NT2/D1 (cell line): ENCODE measurements at regions not wholly inside any gene's neighbourhood (a gene's known extent, or its start where the extent isn't known, plus 50 kb on each side); places are given as distances from the start of the nearest gene placed in this dataset.

ENCODE experiments used
- DNase-seq: peaks from one replicate; pipeline ENCODE4 v3.0.0-alpha.2; 2011; ENCODE audit warnings: low read depth, low spot score
- H3K27me3 ChIP-seq: 2 replicates; pipeline ENCODE4 v1.6.0; 2011; ENCODE audit warnings: mild to moderate bottlenecking; ENCODE audit not compliant: insufficient read length, insufficient read depth
- H3K36me3 ChIP-seq: 2 replicates; pipeline ENCODE4 v1.6.1; 2011; ENCODE audit warnings: mild to moderate bottlenecking, low read length, mixed read lengths; ENCODE audit not compliant: insufficient read depth, insufficient read length
- H3K4me1 ChIP-seq: 2 replicates; pipeline ENCODE4 v1.5.1; 2011; ENCODE audit not compliant: insufficient read depth, insufficient read length
- H3K4me3 ChIP-seq: 2 replicates; pipeline ENCODE4 v1.5.1; 2011; ENCODE audit warnings: low read depth; ENCODE audit not compliant: insufficient read length
- H3K9ac ChIP-seq: 2 replicates; pipeline ENCODE4 v1.6.0; 2011; ENCODE audit warnings: low read depth; ENCODE audit not compliant: insufficient read length
- H3K9me3 ChIP-seq: 2 replicates; pipeline ENCODE4 v1.5.1; 2011; ENCODE audit warnings: mild to moderate bottlenecking, low read length; ENCODE audit not compliant: insufficient read depth
- SUZ12 ChIP-seq: IDR thresholded peaks from 2 replicates; pipeline ENCODE4 v1.6.1; 2011; ENCODE audit not compliant: insufficient read length, insufficient read depth; ENCODE audit errors: extremely low read depth
- YY1 ChIP-seq: IDR thresholded peaks from 2 replicates; pipeline ENCODE4 v1.6.1; 2011; ENCODE audit not compliant: insufficient read length, insufficient read depth
- ZNF274 ChIP-seq: IDR thresholded peaks from 2 replicates; pipeline ENCODE4 v1.6.1; 2011; ENCODE audit warnings: mild to moderate bottlenecking, low read depth, low read length

DNA sequence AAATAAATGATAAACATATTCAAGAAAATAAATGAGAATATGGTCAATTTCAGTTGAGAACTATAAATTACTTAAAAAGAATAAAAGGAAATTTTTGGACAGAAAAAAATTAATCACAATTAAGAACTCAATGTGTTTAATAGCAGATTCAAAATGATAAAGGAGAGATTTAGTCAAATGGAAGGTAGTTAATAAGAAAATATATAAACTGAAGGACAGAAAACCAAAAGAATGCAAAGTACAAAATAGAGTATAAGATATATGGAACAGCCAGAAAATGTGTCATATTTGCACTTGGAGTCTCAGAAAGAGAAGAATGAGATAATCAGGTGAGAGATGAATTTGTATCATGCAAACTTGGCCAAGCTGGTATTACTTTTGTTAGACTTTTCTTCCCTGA, 201.8 kb upstream of the ARID1B start:
- Histone ChIP-seq H3K4me3 (no peak overlapping the region), H3K4me1 (no peaks in the 10 kb centered on the region), H3K9ac (no peak overlapping the region), H3K27me3 (no peaks in the 10 kb centered on the region), H3K9me3 (peaks cover 15% of the 10 kb centered on the region; the same call in 1 of the 2 replicates), H3K36me3 (no peaks in the 10 kb centered on the region)
- TF ChIP-seq ZNF274 (no peak), YY1 (no peak), SUZ12 (no peak)
- DNase-seq, result no peak

DNA sequence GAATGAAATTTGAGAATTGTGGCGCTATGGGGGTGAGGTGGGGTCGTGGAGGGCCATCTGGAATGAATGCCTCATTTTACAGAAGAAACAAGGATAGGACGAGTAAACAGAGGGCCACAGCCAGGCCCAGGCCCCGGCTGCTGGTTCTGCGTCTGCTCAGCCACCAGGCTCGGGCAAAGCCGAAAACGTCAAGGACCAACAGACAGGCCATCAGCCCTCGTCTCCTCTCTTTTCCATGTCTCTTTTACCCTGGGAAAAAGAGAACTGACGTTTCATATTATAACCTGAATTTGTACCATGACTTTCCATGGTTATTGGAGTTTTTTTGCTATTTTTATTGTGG, 212.4 kb upstream of the ARID1B start:
- Histone ChIP-seq H3K4me1 (no peaks in the 10 kb centered on the region), H3K9ac (no peak overlapping the region), H3K9me3 (no peaks in the 10 kb centered on the region; the same call in none of the 2 replicates), H3K27me3 (no peaks in the 10 kb centered on the region), H3K4me3 (no peak overlapping the region), H3K36me3 (no peaks in the 10 kb centered on the region)
- no peak for DNase-seq
- TF ChIP-seq ZNF274 (no peak), YY1 (no peak)

DNA sequence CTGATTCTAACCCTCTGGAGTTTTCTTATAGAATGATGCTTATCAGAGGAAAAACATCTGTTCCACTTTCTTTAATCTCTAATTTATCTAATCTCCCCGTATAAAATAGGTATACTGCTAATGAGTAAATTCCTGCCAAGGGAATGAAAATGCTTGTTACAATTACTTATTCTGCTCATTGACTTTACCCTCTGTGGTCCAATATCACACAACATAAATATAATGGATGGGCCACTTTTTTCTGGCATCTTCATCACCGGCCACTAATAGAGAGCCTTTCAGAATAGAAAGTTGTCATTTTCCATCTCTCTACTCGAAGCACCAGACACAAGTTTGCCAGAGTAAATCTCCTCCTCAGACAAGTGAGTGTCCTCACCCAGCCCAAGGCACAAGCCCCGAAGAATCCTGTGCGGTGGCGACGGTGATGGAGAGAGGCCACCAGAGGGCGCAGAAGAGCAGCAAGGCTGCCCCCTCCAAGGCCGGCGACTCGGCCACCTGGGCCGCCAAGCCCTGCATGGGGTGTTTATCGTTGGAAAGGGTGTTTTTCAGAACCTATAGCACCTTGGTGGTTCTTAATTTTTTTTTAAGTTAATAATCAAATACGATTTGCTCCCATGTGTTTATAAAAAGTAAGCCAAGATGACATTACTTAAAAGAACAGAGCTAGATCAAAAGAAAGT, 212.9 kb upstream of the ARID1B start:
- TF ChIP-seq SUZ12, result no peak
- TF ChIP-seq YY1, result no peak
- no peak overlapping the region for H3K9ac ChIP-seq
- no peak overlapping the region for H3K4me3 ChIP-seq
- no peaks in the 10 kb centered on the region for H3K4me1 ChIP-seq
- no peaks in the 10 kb centered on the region for H3K27me3 ChIP-seq
- no peaks in the 10 kb centered on the region for H3K36me3 ChIP-seq
- peak; percentile 49 for DNase-seq
- no peaks in the 10 kb centered on the region; the same call in none of the 2 replicates for H3K9me3 ChIP-seq

- no peak overlapping the region for H3K9ac ChIP-seq
- H3K27me3 ChIP-seq, result no peaks in the 10 kb centered on the region
- no peak overlapping the region for H3K4me3 ChIP-seq
- H3K36me3 ChIP-seq, result no peaks in the 10 kb centered on the region
- H3K4me1 ChIP-seq, result no peaks in the 10 kb centered on the region
- H3K9me3 ChIP-seq, result no peaks in the 10 kb centered on the region; the same call in none of the 2 replicates
- DNase-seq, result no peak
- TF ChIP-seq ZNF274 (no peak), SUZ12 (no peak), YY1 (no peak)
These were observed 213.5 kb upstream of the ARID1B start for GRCh38 chr6:156563714-156564113.

DNA sequence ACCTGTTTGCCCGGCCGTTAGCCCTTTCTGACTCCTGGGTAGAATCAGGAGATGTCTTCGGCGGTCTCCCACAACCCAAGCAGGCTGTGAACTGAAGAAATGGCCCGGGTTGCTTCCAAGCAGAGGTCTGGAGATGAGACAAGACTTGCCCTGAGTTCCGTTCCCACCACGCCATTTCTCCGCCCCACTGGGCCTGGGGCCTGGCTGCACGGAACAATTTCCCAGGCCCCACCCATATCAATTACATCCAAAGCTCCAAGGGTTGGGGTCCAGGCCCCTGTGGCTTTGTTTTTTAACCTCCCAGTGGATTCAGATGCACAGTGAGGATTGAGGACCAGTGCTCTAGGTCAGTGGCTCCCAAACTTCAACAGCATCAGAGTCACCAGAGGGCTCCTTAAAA, 214.5 kb upstream of the ARID1B start:
- no peak overlapping the region for H3K9ac ChIP-seq
- no peak overlapping the region for H3K4me3 ChIP-seq
- H3K9me3 ChIP-seq, result no peaks in the 10 kb centered on the region; the same call in none of the 2 replicates
- DNase-seq, result no peak
- TF ChIP-seq ZNF274 (no peak), YY1 (no peak), SUZ12 (no peak)
- no peaks in the 10 kb centered on the region for H3K36me3 ChIP-seq
- no peaks in the 10 kb centered on the region for H3K4me1 ChIP-seq
- no peaks in the 10 kb centered on the region for H3K27me3 ChIP-seq

GRCh38 chr6:156562019-156562418, 215.2 kb upstream of the ARID1B start:
- H3K36me3 ChIP-seq, result no peaks in the 10 kb centered on the region
- no peaks in the 10 kb centered on the region for H3K27me3 ChIP-seq
- H3K9ac ChIP-seq, result no peak overlapping the region
- H3K4me3 ChIP-seq, result no peak overlapping the region
- TF ChIP-seq ZNF274 (no peak), SUZ12 (no peak), YY1 (no peak)
- no peaks in the 10 kb centered on the region for H3K4me1 ChIP-seq
- no peaks in the 10 kb centered on the region; the same call in none of the 2 replicates for H3K9me3 ChIP-seq
- no peak for DNase-seq

GRCh38 chr6:156560476-156560875, 216.7 kb upstream of the ARID1B start:
- TF ChIP-seq YY1, result no peak
- TF ChIP-seq ZNF274, result no peak
- TF ChIP-seq SUZ12, result no peak
- Histone ChIP-seq H3K9ac (no peak overlapping the region), H3K4me1 (no peaks in the 10 kb centered on the region), H3K36me3 (no peaks in the 10 kb centered on the region), H3K27me3 (no peaks in the 10 kb centered on the region), H3K9me3 (no peaks in the 10 kb centered on the region; the same call in none of the 2 replicates), H3K4me3 (no peak overlapping the region)
- DNase-seq, result no peak
